ENCODE measurements at regions not wholly inside any gene's neighbourhood (a gene's known extent, or its start where the extent isn't known, plus 50 kb on each side); places are given as distances from the start of the nearest gene placed in this dataset.

DNA sequence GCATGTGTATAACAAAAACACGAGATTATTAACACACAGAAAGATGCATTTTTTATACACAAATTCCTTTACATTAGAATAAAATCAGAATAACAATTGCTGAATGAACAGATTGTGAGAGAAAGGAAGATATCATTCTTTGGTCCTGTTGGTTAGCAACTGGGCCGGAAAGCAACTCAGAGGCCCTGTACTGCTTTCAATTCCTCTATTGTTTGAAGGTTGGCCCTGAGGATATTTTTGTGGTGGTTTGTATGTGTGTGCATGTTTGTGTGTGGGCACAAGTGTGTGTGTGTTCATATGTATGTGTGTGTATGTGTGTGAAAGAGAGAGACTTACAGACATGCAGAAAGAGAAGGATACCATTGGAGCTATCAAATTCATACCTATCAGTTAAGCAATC is 356.8 kb upstream of the DMAC1 start:
- H3K36me3 Mint-ChIP-seq = no peaks in the 10 kb centered on the region
- DNase-seq = no peak
- H3K36me3 ChIP-seq (replicated peaks in 1 of 2; ENCODE audit: control insufficient read depth in 1 of 2, insufficient read depth in 2 of 2, low read length in 2 of 2) = no peaks in the 10 kb centered on the region
- no peak overlapping the region for H2AFZ ChIP-seq (ENCODE audit: insufficient read depth, low read depth, low read length, poor library complexity, severe bottlenecking)
- H3K27ac Mint-ChIP-seq = no peak overlapping the region
- peaks cover 1% of the 10 kb centered on the region for H3K4me1 Mint-ChIP-seq
- peaks cover 0 to 2% (median 1%) of the 10 kb centered on the region in 3 donors for H3K27me3 Mint-ChIP-seq (ENCODE audit: low read depth in 3 of 3)
- no peak overlapping the region for H3K4me3 ChIP-seq (replicated peaks in 1 of 3; ENCODE audit: low read depth in 2 of 3, low read length in 3 of 3)
- H3K27me3 ChIP-seq (ENCODE audit: control insufficient read depth in 2 of 2, insufficient read depth in 2 of 2, low read length in 2 of 2) = no peaks in the 10 kb centered on the region
- H3K4me1 ChIP-seq (ENCODE audit: control insufficient read depth in 1 of 2, insufficient read depth in 2 of 2, low read length in 2 of 2) = no peaks in the 10 kb centered on the region
- intact Hi-C loops (cut with micrococcal nuclease) = no loop called here
- H3K9ac ChIP-seq (ENCODE audit: insufficient read depth, low read length, poor library complexity, severe bottlenecking) = no peak overlapping the region
- no peak overlapping the region for H3K27ac ChIP-seq (ENCODE audit: low read depth in 1 of 2, low read length in 2 of 2)
- H3K4me3 Mint-ChIP-seq = no peak overlapping the region
- no peaks in the 10 kb centered on the region for H3K79me2 ChIP-seq (ENCODE audit: insufficient read depth, low read length)
- H3K9me3 Mint-ChIP-seq = peaks cover 0 to 6% (median 3%) of the 10 kb centered on the region in 7 donors
- TF ChIP-seq, protein P1, sequence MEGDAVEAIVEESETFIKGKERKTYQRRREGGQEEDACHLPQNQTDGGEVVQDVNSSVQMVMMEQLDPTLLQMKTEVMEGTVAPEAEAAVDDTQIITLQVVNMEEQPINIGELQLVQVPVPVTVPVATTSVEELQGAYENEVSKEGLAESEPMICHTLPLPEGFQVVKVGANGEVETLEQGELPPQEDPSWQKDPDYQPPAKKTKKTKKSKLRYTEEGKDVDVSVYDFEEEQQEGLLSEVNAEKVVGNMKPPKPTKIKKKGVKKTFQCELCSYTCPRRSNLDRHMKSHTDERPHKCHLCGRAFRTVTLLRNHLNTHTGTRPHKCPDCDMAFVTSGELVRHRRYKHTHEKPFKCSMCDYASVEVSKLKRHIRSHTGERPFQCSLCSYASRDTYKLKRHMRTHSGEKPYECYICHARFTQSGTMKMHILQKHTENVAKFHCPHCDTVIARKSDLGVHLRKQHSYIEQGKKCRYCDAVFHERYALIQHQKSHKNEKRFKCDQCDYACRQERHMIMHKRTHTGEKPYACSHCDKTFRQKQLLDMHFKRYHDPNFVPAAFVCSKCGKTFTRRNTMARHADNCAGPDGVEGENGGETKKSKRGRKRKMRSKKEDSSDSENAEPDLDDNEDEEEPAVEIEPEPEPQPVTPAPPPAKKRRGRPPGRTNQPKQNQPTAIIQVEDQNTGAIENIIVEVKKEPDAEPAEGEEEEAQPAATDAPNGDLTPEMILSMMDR (IDR thresholded peaks at IDR 0.05) = no peak
- no peaks in the 10 kb centered on the region for H4K20me1 ChIP-seq (ENCODE audit: insufficient read depth, low read length)
- 50% methylated on average over 1 of the region's 2 CpGs for WGBS (ENCODE audit: insufficient coverage)
- no peak overlapping the region for H3K4me2 ChIP-seq (replicated peaks; ENCODE audit: extremely low read depth, low read length, poor library complexity, severe bottlenecking)
- H3K9me3 ChIP-seq (replicated peaks in 1 of 2; ENCODE audit: control insufficient read depth in 1 of 2, insufficient read depth in 1 of 2, low read length in 2 of 2) = no peaks in the 10 kb centered on the region

DNA sequence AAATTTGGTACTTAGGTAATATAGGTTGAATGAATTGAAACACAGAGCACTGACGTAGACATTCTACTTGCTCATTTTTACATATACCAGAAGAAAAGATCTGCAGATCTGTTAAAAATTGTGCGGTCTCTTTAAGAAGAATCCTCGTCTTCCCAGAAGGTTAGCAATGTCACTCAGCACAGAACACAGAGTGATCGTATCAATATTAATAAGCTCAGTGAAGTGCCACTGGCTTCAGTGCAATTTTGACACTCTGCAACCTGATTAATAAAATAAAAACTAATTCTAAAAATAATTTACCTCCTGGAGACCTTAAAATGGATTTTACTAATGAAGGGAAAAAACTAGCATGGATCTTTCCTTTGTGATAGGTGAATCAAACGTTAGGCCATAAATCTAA is 356.1 kb upstream of the DMAC1 start:
- H3K27ac Mint-ChIP-seq = no peak overlapping the region
- H3K36me3 Mint-ChIP-seq = no peaks in the 10 kb centered on the region
- no peaks in the 10 kb centered on the region for H3K79me2 ChIP-seq (ENCODE audit: insufficient read depth, low read length)
- no peaks in the 10 kb centered on the region for H3K27me3 ChIP-seq (ENCODE audit: control insufficient read depth in 2 of 2, insufficient read depth in 2 of 2, low read length in 2 of 2)
- DNase-seq = no peak
- H3K27me3 Mint-ChIP-seq (ENCODE audit: low read depth in 3 of 3) = peaks cover 0 to 2% (median 1%) of the 10 kb centered on the region in 3 donors
- no peaks in the 10 kb centered on the region for H3K4me1 ChIP-seq (ENCODE audit: control insufficient read depth in 1 of 2, insufficient read depth in 2 of 2, low read length in 2 of 2)
- no peaks in the 10 kb centered on the region for H3K36me3 ChIP-seq (replicated peaks in 1 of 2; ENCODE audit: control insufficient read depth in 1 of 2, insufficient read depth in 2 of 2, low read length in 2 of 2)
- H3K4me2 ChIP-seq (replicated peaks; ENCODE audit: extremely low read depth, low read length, poor library complexity, severe bottlenecking) = no peak overlapping the region
- H4K20me1 ChIP-seq (ENCODE audit: insufficient read depth, low read length) = no peaks in the 10 kb centered on the region
- no peak overlapping the region for H3K4me3 ChIP-seq (replicated peaks in 1 of 3; ENCODE audit: low read depth in 2 of 3, low read length in 3 of 3)
- TF ChIP-seq, protein P1 (IDR thresholded peaks at IDR 0.05) = no peak
- H3K27ac ChIP-seq (ENCODE audit: low read depth in 1 of 2, low read length in 2 of 2) = no peak overlapping the region
- H3K9me3 Mint-ChIP-seq = peaks cover 0 to 9% (median 3%) of the 10 kb centered on the region in 7 donors
- H3K4me3 Mint-ChIP-seq = no peak overlapping the region
- WGBS (ENCODE audit: insufficient coverage) = 100% methylated on average over 2 of the region's 5 CpGs
- intact Hi-C loops (cut with micrococcal nuclease) = no loop called here
- no peaks in the 10 kb centered on the region for H3K9me3 ChIP-seq (replicated peaks in 1 of 2; ENCODE audit: control insufficient read depth in 1 of 2, insufficient read depth in 1 of 2, low read length in 2 of 2)
- no peak overlapping the region for H2AFZ ChIP-seq (ENCODE audit: insufficient read depth, low read depth, low read length, poor library complexity, severe bottlenecking)
- H3K9ac ChIP-seq (ENCODE audit: insufficient read depth, low read length, poor library complexity, severe bottlenecking) = no peak overlapping the region
- H3K4me1 Mint-ChIP-seq = peaks cover 1% of the 10 kb centered on the region
